H1 (cell line): ENCODE measurements at regions not wholly inside any gene's neighbourhood (a gene's known extent, or its start where the extent isn't known, plus 50 kb on each side); places are given as distances from the start of the nearest gene placed in this dataset.

Experiments
- CTCF ChIA-PET: fragments of 300-600 bp; sonication (Branson Sonifier 250); formaldehyde crosslinking; loops from one replicate; lab custom pipeline; 2021; ENCODE audit not compliant: partially characterized antibody; lab: Charles Lee
- POLR2A ChIA-PET: fragments of 300-600 bp; sonication (Branson Sonifier 250); formaldehyde crosslinking; loops from one replicate; lab custom pipeline; 2021; ENCODE audit warnings: inconsistent platforms; ENCODE audit not compliant: partially characterized antibody; lab: Charles Lee
- DNase-seq, 2 experiments: peaks; one replicate each; pipeline versions ENCODE4 v3.0.0 to v3.0.0-alpha.2; 2010 to 2022; ENCODE audit warnings: low spot score in 2 of 2, low read depth in 1 of 2, mixed read lengths in 1 of 2
- FAIRE-seq: peaks from 2 replicates; lab custom pipeline; 2011; peaks lifted over from hg19 to GRCh38; lab: Jason Lieb, UNC
- H2AFZ ChIP-seq: 2 replicates; pipeline ENCODE4 v1.8.1; 2012; ENCODE audit warnings: low read length, inconsistent platforms
- H2AK5ac ChIP-seq: 2 replicates; pipeline ENCODE4 v1.6.1; 2013; ENCODE audit warnings: low read depth, low read length
- H2BK120ac ChIP-seq: replicated peaks from 2 replicates; pipeline ENCODE3; 2013; ENCODE audit warnings: low read depth, low read length, inconsistent platforms
- H2BK12ac ChIP-seq: 2 replicates; pipeline ENCODE4 v1.6.1; 2013; ENCODE audit warnings: low read depth, low read length
- H2BK15ac ChIP-seq: 2 replicates; pipeline ENCODE4 v1.6.1; 2013; ENCODE audit warnings: low read length
- H2BK20ac ChIP-seq: 2 replicates; pipeline ENCODE4 v1.6.1; 2013; ENCODE audit warnings: low read length
- H2BK5ac ChIP-seq: 2 replicates; pipeline ENCODE4 v1.6.1; 2013; ENCODE audit warnings: low read depth, low read length
- H3K14ac ChIP-seq: 2 replicates; pipeline ENCODE4 v1.6.1; 2013; ENCODE audit warnings: inconsistent platforms; ENCODE audit not compliant: insufficient read length
- H3K18ac ChIP-seq: 2 replicates; pipeline ENCODE4 v1.6.1; 2013; ENCODE audit warnings: low read length; ENCODE audit errors: extremely low read depth
- H3K23ac ChIP-seq: 2 replicates; pipeline ENCODE4 v1.6.1; 2013; ENCODE audit warnings: inconsistent platforms; ENCODE audit not compliant: insufficient read length
- H3K23me2 ChIP-seq: 2 replicates; pipeline ENCODE4 v1.6.1; 2013; ENCODE audit warnings: low read depth, low read length
- H3K27ac ChIP-seq: 2 replicates; pipeline ENCODE4 v1.6.1; 2011; ENCODE audit warnings: low read depth, low read length, inconsistent platforms
- H3K27me3 ChIP-seq, 4 experiments: replicated peaks in 1 of 4; 1 replicate in 1 of 4; 2 replicates in 3 of 4; pipeline versions ENCODE4 v1.6.1 to v1.8.1; 2011 to 2013; ENCODE audit warnings: low read length in 3 of 4, mild to moderate bottlenecking in 3 of 4, inconsistent platforms in 2 of 4, mixed read lengths in 2 of 4, moderate library complexity in 1 of 4; ENCODE audit not compliant: control insufficient read depth in 3 of 4, insufficient read depth in 3 of 4; ENCODE audit errors: extremely low read depth in 1 of 4
- H3K36me3 ChIP-seq, 4 experiments: 2 replicates each; pipeline versions ENCODE4 v1.6.1 to v1.8.1; 2011 to 2013; ENCODE audit warnings: mild to moderate bottlenecking in 4 of 4, low read length in 3 of 4, moderate library complexity in 2 of 4, control low read depth in 1 of 4, inconsistent platforms in 1 of 4; ENCODE audit not compliant: insufficient read depth in 4 of 4, control insufficient read depth in 2 of 4
- H3K4ac ChIP-seq: replicated peaks from 2 replicates; pipeline ENCODE3; 2013; ENCODE audit warnings: low read length, low read depth, mixed read lengths, inconsistent platforms; ENCODE audit not compliant: insufficient read length
- H3K4me1 ChIP-seq, 4 experiments: replicated peaks in 1 of 4; 1 replicate in 1 of 4; 2 replicates in 3 of 4; pipeline versions ENCODE4 v1.6.1 to v1.8.1; 2011 to 2013; ENCODE audit warnings: low read length in 3 of 4, inconsistent platforms in 2 of 4, mixed read lengths in 1 of 4; ENCODE audit not compliant: insufficient read depth in 4 of 4, control insufficient read depth in 3 of 4
- H3K4me2 ChIP-seq, 2 experiments: 2 replicates each; pipeline versions ENCODE4 v1.6.1 to v1.8.1; 2011 to 2013; ENCODE audit warnings: low read depth in 2 of 2, low read length in 2 of 2, control low read depth in 1 of 2, inconsistent platforms in 1 of 2, mild to moderate bottlenecking in 1 of 2; ENCODE audit not compliant: insufficient read depth in 1 of 2
- H3K4me3 ChIP-seq, 4 experiments: fragments of 200-600, 300-600 bp in 1 of 4; sonication (generic), shearing (Covaris generic), sonication (Bioruptor Twin) in 1 of 4; 2 replicates each; pipeline versions ENCODE4 v1.5.1 to v1.8.1; 2011 to 2016; ENCODE audit warnings: low read length in 4 of 4, low read depth in 3 of 4, control low read depth in 2 of 4, inconsistent platforms in 2 of 4, mild to moderate bottlenecking in 2 of 4, mixed read lengths in 1 of 4, moderate library complexity in 1 of 4; ENCODE audit not compliant: insufficient read depth in 2 of 4; ENCODE audit errors: extremely low read depth in 1 of 4
- H3K56ac ChIP-seq: replicated peaks from 2 replicates; pipeline ENCODE3; 2013; ENCODE audit warnings: low read depth, mild to moderate bottlenecking, mixed read lengths, low read length, inconsistent platforms; ENCODE audit not compliant: insufficient read length
- H3K79me1 ChIP-seq: 2 replicates; pipeline ENCODE4 v1.6.1; 2013; ENCODE audit warnings: low read depth, low read length, control low read depth
- H3K79me2 ChIP-seq, 2 experiments: 2 replicates each; pipeline versions ENCODE4 v1.6.1 to v1.8.1; 2012 to 2013; ENCODE audit warnings: low read length in 2 of 2, mild to moderate bottlenecking in 2 of 2, inconsistent platforms in 1 of 2; ENCODE audit not compliant: insufficient read depth in 2 of 2, control insufficient read depth in 1 of 2
- H3K9ac ChIP-seq, 4 experiments: replicated peaks in 1 of 4; 1 replicate in 1 of 4; 2 replicates in 3 of 4; pipeline versions ENCODE4 v1.6.1 to v1.8.1; 2011 to 2013; ENCODE audit warnings: low read depth in 3 of 4, low read length in 3 of 4, control low read depth in 2 of 4, mild to moderate bottlenecking in 2 of 4, moderate library complexity in 2 of 4, inconsistent platforms in 1 of 4; ENCODE audit errors: extremely low read depth in 1 of 4
- H3K9me3 ChIP-seq, 2 experiments: 2 replicates each; pipeline versions ENCODE4 v1.6.1 to v1.8.1; 2012 to 2013; ENCODE audit warnings: mild to moderate bottlenecking in 2 of 2, moderate library complexity in 2 of 2, control low read depth in 1 of 2, inconsistent platforms in 1 of 2, low read depth in 1 of 2, low read length in 1 of 2, mixed read lengths in 1 of 2; ENCODE audit not compliant: insufficient read depth in 2 of 2
- H4K20me1 ChIP-seq, 2 experiments: replicated peaks in 1 of 2; 2 replicates each; pipeline versions ENCODE3 to v1.8.1; 2011 to 2013; ENCODE audit warnings: inconsistent platforms in 2 of 2, low read length in 2 of 2, mild to moderate bottlenecking in 1 of 2; ENCODE audit not compliant: insufficient read depth in 2 of 2, control insufficient read depth in 1 of 2
- H4K5ac ChIP-seq: 2 replicates; pipeline ENCODE4 v1.6.1; 2013; ENCODE audit warnings: low read length, low read depth, mixed read lengths, inconsistent platforms; ENCODE audit not compliant: insufficient read length
- H4K8ac ChIP-seq: 2 replicates; pipeline ENCODE4 v1.8.0; 2013; ENCODE audit warnings: mild to moderate bottlenecking, moderate library complexity, low read length, inconsistent platforms; ENCODE audit not compliant: insufficient read depth; ENCODE audit errors: extremely low read depth
- H4K91ac ChIP-seq: replicated peaks from 2 replicates; pipeline ENCODE3; 2013; ENCODE audit warnings: low read length, mixed read lengths, inconsistent platforms; ENCODE audit not compliant: insufficient read length
- CBX8 ChIP-seq: fragments of 300-800, 300-1000 bp; sonication (generic); IDR thresholded peaks from 2 replicates; pipeline ENCODE4 v1.7.1; 2016; ENCODE audit warnings: low read depth, low read length, borderline replicate concordance
- CTBP2 ChIP-seq: IDR thresholded peaks from 2 replicates; pipeline ENCODE4 v1.7.0; 2011; ENCODE audit warnings: borderline replicate concordance, mild to moderate bottlenecking, moderate library complexity, mixed read lengths, low read length; ENCODE audit not compliant: insufficient read depth, insufficient read length
- HDAC6 ChIP-seq: IDR thresholded peaks from one replicate; pipeline ENCODE4 v1.7.1; 2012; ENCODE audit warnings: low read depth, mild to moderate bottlenecking, inconsistent platforms, low read length, moderate library complexity
- KDM4A ChIP-seq: IDR thresholded peaks from one replicate; pipeline ENCODE4 v1.7.1; 2012; ENCODE audit warnings: low read depth, mild to moderate bottlenecking, moderate library complexity, low read length, inconsistent platforms; ENCODE audit not compliant: severe bottlenecking
- MAFK ChIP-seq: IDR thresholded peaks from 2 replicates; pipeline ENCODE4 v1.6.1; 2012; ENCODE audit warnings: low read depth, mild to moderate bottlenecking, improper control_type of control experiment, low read length
- POLR2A ChIP-seq, 2 experiments: IDR thresholded peaks; 1 replicate in 1 of 2; 2 replicates in 1 of 2; pipeline ENCODE4 v1.6.1; 2011; ENCODE audit warnings: low read depth in 2 of 2, low read length in 2 of 2, mild to moderate bottlenecking in 2 of 2; ENCODE audit errors: control extremely low read depth in 1 of 2
- POU5F1 ChIP-seq: IDR thresholded peaks from 2 replicates; pipeline ENCODE4 v1.6.1; 2011; ENCODE audit warnings: low read depth, mild to moderate bottlenecking, low read length, moderate library complexity
- RAD21 ChIP-seq, 2 experiments: IDR thresholded peaks in 1 of 2; conservative IDR thresholded peaks in 1 of 2; 2 replicates each; pipeline ENCODE4 v1.6.1; 2011; ENCODE audit warnings: low read depth in 2 of 2, low read length in 2 of 2, improper control_type of control experiment in 1 of 2, inconsistent platforms in 1 of 2, mild to moderate bottlenecking in 1 of 2, moderate library complexity in 1 of 2
- SIX5 ChIP-seq: IDR thresholded peaks from 2 replicates; pipeline ENCODE4 v1.6.1; 2011; ENCODE audit warnings: mild to moderate bottlenecking, low read depth, low read length
- SP4 ChIP-seq: IDR thresholded peaks from 2 replicates; pipeline ENCODE4 v1.6.1; 2012; ENCODE audit warnings: low read length, inconsistent platforms
- SRF ChIP-seq: IDR thresholded peaks from 2 replicates; pipeline ENCODE4 v1.6.1; 2011; ENCODE audit warnings: mild to moderate bottlenecking, low read depth, low read length, moderate library complexity
- TEAD4 ChIP-seq: IDR thresholded peaks from 2 replicates; pipeline ENCODE4 v1.6.1; 2012; ENCODE audit warnings: low read depth, low read length, inconsistent platforms, mixed read lengths
- WGBS, 2 experiments: shearing (Covaris generic) in 1 of 2; methylation state at CpG; one replicate each; pipeline versions ENCODE4 v1.1.6 to v1.1.7; 2013 to 2015; ENCODE audit warnings: low lambda C conversion rate in 2 of 2, mixed read lengths in 2 of 2, inconsistent platforms in 1 of 2, low coverage in 1 of 2, missing lambda C conversion rate in 1 of 2; ENCODE audit not compliant: insufficient replicate concordance in 2 of 2, insufficient coverage in 1 of 2, insufficient read length in 1 of 2; ENCODE audit errors: extremely low coverage in 1 of 2, missing lambda C conversion rate in 1 of 2; 5-methylcytosine and 5-hydroxymethylcytosine counted together
- TF ChIP-seq, protein P1 (sequence below): IDR thresholded peaks from 2 replicates; pipeline ENCODE4 v1.6.1; 2012; ENCODE audit warnings: inconsistent platforms

DNA sequence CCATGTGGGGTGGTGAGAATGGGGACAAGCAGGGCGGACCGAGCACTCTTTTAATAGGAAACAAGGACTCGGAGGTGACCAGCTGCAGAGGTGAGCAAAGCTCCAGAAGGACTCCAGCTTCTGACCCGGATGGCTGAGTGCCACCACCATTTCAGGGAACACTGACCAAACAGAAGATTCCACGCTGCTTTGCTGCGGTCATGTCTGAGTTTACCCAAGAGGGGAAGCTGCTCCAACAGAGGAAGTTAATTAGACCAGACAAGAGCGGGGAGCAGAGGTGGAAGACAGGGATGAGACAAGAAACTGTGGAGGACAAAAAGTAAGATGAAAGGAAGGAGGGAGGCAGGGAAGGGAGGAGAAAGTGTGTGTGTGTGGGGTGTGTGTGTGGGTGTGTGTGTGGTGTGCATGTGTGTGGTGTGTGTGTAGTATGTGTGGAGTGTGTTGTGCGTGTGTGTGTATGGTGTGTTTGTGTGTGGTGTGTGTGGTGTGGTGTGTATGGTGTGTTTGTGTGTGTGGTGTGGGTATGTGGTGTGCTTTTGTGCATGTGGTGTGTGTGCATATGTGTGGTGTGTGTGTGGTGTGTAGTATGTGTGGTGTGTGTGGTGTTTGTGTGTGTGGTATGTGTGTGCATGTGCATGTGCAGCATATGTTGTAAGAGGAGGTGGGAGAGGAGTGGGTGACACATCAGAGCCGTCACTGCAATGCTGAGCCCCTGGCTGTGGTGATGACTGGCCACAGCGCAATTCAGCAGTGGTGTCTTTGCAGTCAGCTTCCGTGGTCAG is 82.2 kb upstream of the AKIP1 start:
- Histone ChIP-seq H2BK15ac (peak overlapping the region; percentile 61), H3K23me2 (peaks cover 4% of the 10 kb centered on the region; the same call in 1 of the 2 replicates), H2AFZ (no peak overlapping the region), H3K36me3 (no peaks in the 10 kb centered on the region), H3K18ac (peak overlapping the region; percentile 29; the same call in 1 of the 2 replicates), H3K9me3 (no peaks in the 10 kb centered on the region), H3K9ac (no peak overlapping the region), H2BK20ac (peak overlapping the region; percentile 95), H2BK120ac (no peak overlapping the region), H3K4ac (no peak overlapping the region), H3K14ac (no peak overlapping the region), H2BK5ac (peak overlapping the region; percentile 68; the same call in 1 of the 2 replicates), H3K27ac (no peak overlapping the region), H4K5ac (no peak overlapping the region), H3K56ac (peak overlapping the region; percentile 54), H3K79me1 (no peaks in the 10 kb centered on the region), H4K8ac (no peak overlapping the region), H3K27me3 (no peaks in the 10 kb centered on the region), H3K4me1 (peaks cover 3 to 31% (median 23%) of the 10 kb centered on the region in 4 experiments), H3K79me2 (no peaks in the 10 kb centered on the region), H2AK5ac (peak overlapping the region; percentile 71), H4K91ac (peak overlapping the region; percentile 75), H2BK12ac (peak overlapping the region; percentile 88; the same call in 1 of the 2 replicates), H4K20me1 (peaks cover 0 to 3% of the 10 kb centered on the region in 2 experiments), H3K23ac (no peak overlapping the region), H3K4me3 (no peak overlapping the region), H3K4me2 (no peak overlapping the region)
- ChIA-PET CTCF (interaction anchor here (0.6 to 3.2 kb wide), 3 partner anchors 10 to 42 kb away, joined by 3 to 8 read pairs (median 8); no protein-coding TSS in a partner anchor), POLR2A (interaction anchor here (1.9 to 2.0 kb wide), 2 partner anchors 11 to 140 kb away, joined by 6 to 8 read pairs; no protein-coding TSS in a partner anchor)
- FAIRE-seq (no peak), DNase-seq (no peak)
- 89% methylated on average over 11 of the region's 11 CpGs; no CpG with 5 or more reads in 1 of the 2 experiments for WGBS, 2 experiments
- TF ChIP-seq KDM4A (no peak), SP4 (no peak), RAD21 (IDR thresholded peaks at IDR 0.05 in 1 of 2, conservative IDR thresholded peaks at IDR 0.05 in 1 of 2; ENCODE audit: low read depth in 2 of 2, low read length in 2 of 2) (no peak), TEAD4 (no peak), CBX8 (no peak), CTBP2 (no peak), MAFK (no peak), HDAC6 (no peak), SIX5 (no peak), POU5F1 (no peak), SRF (no peak), POLR2A (IDR thresholded peaks at IDR 0.05; ENCODE audit: control extremely low read depth in 1 of 2, low read depth in 2 of 2, low read length in 2 of 2) (no peak)
- TF ChIP-seq, protein P1, sequence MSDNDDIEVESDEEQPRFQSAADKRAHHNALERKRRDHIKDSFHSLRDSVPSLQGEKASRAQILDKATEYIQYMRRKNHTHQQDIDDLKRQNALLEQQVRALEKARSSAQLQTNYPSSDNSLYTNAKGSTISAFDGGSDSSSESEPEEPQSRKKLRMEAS: no peak
